ENCODE measurements at regions not wholly inside any gene's neighbourhood (a gene's known extent, or its start where the extent isn't known, plus 50 kb on each side); places are given as distances from the start of the nearest gene placed in this dataset.

- TF ChIP-seq CTCF (IDR thresholded peaks at IDR 0.05) (no peak), POLR2AphosphoS5 (IDR thresholded peaks at IDR 0.05) (no peak), POLR2A (IDR thresholded peaks at IDR 0.05) (no peak), EP300 (IDR thresholded peaks at IDR 0.05) (no peak)
Measured at GRCh38 chr7:28246921-28247461, 66.4 kb upstream of the JAZF1 start.
